ENCODE measurements at regions not wholly inside any gene's neighbourhood (a gene's known extent, or its start where the extent isn't known, plus 50 kb on each side); places are given as distances from the start of the nearest gene placed in this dataset.

- Histone ChIP-seq H2AFZ (ENCODE audit: control insufficient read depth, low read length) (no peak overlapping the region), H3K79me2 (ENCODE audit: control insufficient read depth, insufficient read depth, low read length) (no peaks in the 10 kb centered on the region), H3K9me3 (ENCODE audit: control insufficient read depth, low read depth, low read length) (peaks cover under 1% of the 10 kb centered on the region), H3K4me1 (ENCODE audit: control insufficient read depth, extremely low read depth, insufficient read depth, low read length) (no peaks in the 10 kb centered on the region), H3K9ac (ENCODE audit: control insufficient read depth, extremely low read depth, insufficient read depth, low read length) (no peak overlapping the region), H3K4me2 (ENCODE audit: control insufficient read depth, extremely low read depth, insufficient read depth, low read depth, low read length) (no peak overlapping the region), H3K4me3 (ENCODE audit: control insufficient read depth in 2 of 3, extremely low read depth in 1 of 3, insufficient read depth in 2 of 3, low read depth in 1 of 3, low read length in 3 of 3) (no peak overlapping the region), H3K27me3 (ENCODE audit: control insufficient read depth, extremely low read depth, insufficient read depth, low read length) (no peaks in the 10 kb centered on the region), H4K20me1 (ENCODE audit: control insufficient read depth, extremely low read depth, insufficient read depth, low read length) (no peaks in the 10 kb centered on the region), H3K36me3 (ENCODE audit: control insufficient read depth in 2 of 2, extremely low read depth in 1 of 2, insufficient read depth in 2 of 2, low read length in 2 of 2) (no peaks in the 10 kb centered on the region), H3K9me1 (ENCODE audit: control insufficient read depth, extremely low read depth, insufficient read depth, low read length) (no peaks in the 10 kb centered on the region), H3K27ac (ENCODE audit: control insufficient read depth, insufficient read depth, low read length) (no peak overlapping the region)
- dilution Hi-C loops (cut with MboI; ENCODE audit: extremely low pct_ligation_motif_present, low sequenced_read_pairs) = no loop called here
- no peak for DNase-seq (ENCODE audit: low read depth, low spot score)
- no peak for FAIRE-seq
- no peak for TF ChIP-seq CTCF (optimal IDR thresholded peaks at IDR 0.05 in 1 of 3, IDR thresholded peaks at IDR 0.05 in 1 of 3, conservative IDR thresholded peaks at IDR 0.05 in 1 of 3; ENCODE audit: extremely low read depth in 1 of 3, insufficient read depth in 2 of 3, low read length in 3 of 3)
- no peak for TF ChIP-seq EZH2 (IDR thresholded peaks at IDR 0.05; ENCODE audit: low read length)
Observed at GRCh38 chr2:103346780-103347179, 584.9 kb downstream of the TMEM182 start.

GRCh38 chr2:103353774-103354173 lies 591.9 kb downstream of the TMEM182 start:
- DNase-seq (ENCODE audit: low read depth, low spot score) (no peak), FAIRE-seq (no peak)
- H3K9me3 ChIP-seq (ENCODE audit: control insufficient read depth, low read depth, low read length) = no peaks in the 10 kb centered on the region
- dilution Hi-C loops (cut with MboI; ENCODE audit: extremely low pct_ligation_motif_present, low sequenced_read_pairs) = no loop called here
- no peaks in the 10 kb centered on the region for H3K79me2 ChIP-seq (ENCODE audit: control insufficient read depth, insufficient read depth, low read length)
- H2AFZ ChIP-seq (ENCODE audit: control insufficient read depth, low read length) = no peak overlapping the region
- H3K9me1 ChIP-seq (ENCODE audit: control insufficient read depth, extremely low read depth, insufficient read depth, low read length) = no peaks in the 10 kb centered on the region
- TF ChIP-seq EZH2 (IDR thresholded peaks at IDR 0.05; ENCODE audit: low read length) = no peak
- TF ChIP-seq CTCF (optimal IDR thresholded peaks at IDR 0.05 in 1 of 3, IDR thresholded peaks at IDR 0.05 in 1 of 3, conservative IDR thresholded peaks at IDR 0.05 in 1 of 3; ENCODE audit: extremely low read depth in 1 of 3, insufficient read depth in 2 of 3, low read length in 3 of 3) = no peak
- H4K20me1 ChIP-seq (ENCODE audit: control insufficient read depth, extremely low read depth, insufficient read depth, low read length) = no peaks in the 10 kb centered on the region
- no peak overlapping the region for H3K27ac ChIP-seq (ENCODE audit: control insufficient read depth, insufficient read depth, low read length)
- H3K4me3 ChIP-seq (ENCODE audit: control insufficient read depth in 2 of 3, extremely low read depth in 1 of 3, insufficient read depth in 2 of 3, low read depth in 1 of 3, low read length in 3 of 3) = no peak overlapping the region
- no peaks in the 10 kb centered on the region for H3K4me1 ChIP-seq (ENCODE audit: control insufficient read depth, extremely low read depth, insufficient read depth, low read length)
- H3K27me3 ChIP-seq (ENCODE audit: control insufficient read depth, extremely low read depth, insufficient read depth, low read length) = no peaks in the 10 kb centered on the region
- H3K4me2 ChIP-seq (ENCODE audit: control insufficient read depth, extremely low read depth, insufficient read depth, low read depth, low read length) = no peak overlapping the region
- H3K36me3 ChIP-seq (ENCODE audit: control insufficient read depth in 2 of 2, extremely low read depth in 1 of 2, insufficient read depth in 2 of 2, low read length in 2 of 2) = no peaks in the 10 kb centered on the region
- H3K9ac ChIP-seq (ENCODE audit: control insufficient read depth, extremely low read depth, insufficient read depth, low read length) = no peak overlapping the region
